ENCODE measurements at regions not wholly inside any gene's neighbourhood (a gene's known extent, or its start where the extent isn't known, plus 50 kb on each side); places are given as distances from the start of the nearest gene placed in this dataset.

GRCh38 chr6:133629970-133630369 lies 258.9 kb upstream of the TCF21 start:
- CTCF ChIA-PET (ENCODE audit: low intra/inter-chr PET ratio) = no interaction called here
- intact Hi-C loops (cut with micrococcal nuclease) = no loop called here
- H3K79me2 ChIP-seq (ENCODE audit: control insufficient read depth, insufficient read depth, low read length) = no peaks in the 10 kb centered on the region
- no peak for DNase-seq (ENCODE audit: extremely low read depth in 1 of 4, low spot score in 3 of 4)
- in situ Hi-C loops (cut with MboI) = no loop called here
- no peak for ATAC-seq
- no peak overlapping the region for H2AFZ ChIP-seq (ENCODE audit: low read depth, low read length)
- POLR2A ChIA-PET = no interaction called here
- H3K9ac ChIP-seq (ENCODE audit: insufficient read depth in 1 of 2, low read depth in 2 of 2, low read length in 2 of 2) = no peak overlapping the region
- no peak overlapping the region for H3K4me3 ChIP-seq
- TF ChIP-seq ZNF717 (CRISPR knock-in tag; IDR thresholded peaks at IDR 0.05) = no peak
- no peak for TF ChIP-seq SMAD1 (IDR thresholded peaks at IDR 0.05; ENCODE audit: low read depth, low read length, partially characterized antibody)
- no peak for TF ChIP-seq PHTF2 (CRISPR knock-in tag; IDR thresholded peaks at IDR 0.05)
- no peak for TF ChIP-seq ZNF282 (CRISPR knock-in tag; IDR thresholded peaks at IDR 0.05)
- TF ChIP-seq, protein P1, sequence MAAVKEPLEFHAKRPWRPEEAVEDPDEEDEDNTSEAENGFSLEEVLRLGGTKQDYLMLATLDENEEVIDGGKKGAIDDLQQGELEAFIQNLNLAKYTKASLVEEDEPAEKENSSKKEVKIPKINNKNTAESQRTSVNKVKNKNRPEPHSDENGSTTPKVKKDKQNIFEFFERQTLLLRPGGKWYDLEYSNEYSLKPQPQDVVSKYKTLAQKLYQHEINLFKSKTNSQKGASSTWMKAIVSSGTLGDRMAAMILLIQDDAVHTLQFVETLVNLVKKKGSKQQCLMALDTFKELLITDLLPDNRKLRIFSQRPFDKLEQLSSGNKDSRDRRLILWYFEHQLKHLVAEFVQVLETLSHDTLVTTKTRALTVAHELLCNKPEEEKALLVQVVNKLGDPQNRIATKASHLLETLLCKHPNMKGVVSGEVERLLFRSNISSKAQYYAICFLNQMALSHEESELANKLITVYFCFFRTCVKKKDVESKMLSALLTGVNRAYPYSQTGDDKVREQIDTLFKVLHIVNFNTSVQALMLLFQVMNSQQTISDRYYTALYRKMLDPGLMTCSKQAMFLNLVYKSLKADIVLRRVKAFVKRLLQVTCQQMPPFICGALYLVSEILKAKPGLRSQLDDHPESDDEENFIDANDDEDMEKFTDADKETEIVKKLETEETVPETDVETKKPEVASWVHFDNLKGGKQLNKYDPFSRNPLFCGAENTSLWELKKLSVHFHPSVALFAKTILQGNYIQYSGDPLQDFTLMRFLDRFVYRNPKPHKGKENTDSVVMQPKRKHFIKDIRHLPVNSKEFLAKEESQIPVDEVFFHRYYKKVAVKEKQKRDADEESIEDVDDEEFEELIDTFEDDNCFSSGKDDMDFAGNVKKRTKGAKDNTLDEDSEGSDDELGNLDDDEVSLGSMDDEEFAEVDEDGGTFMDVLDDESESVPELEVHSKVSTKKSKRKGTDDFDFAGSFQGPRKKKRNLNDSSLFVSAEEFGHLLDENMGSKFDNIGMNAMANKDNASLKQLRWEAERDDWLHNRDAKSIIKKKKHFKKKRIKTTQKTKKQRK (IDR thresholded peaks at IDR 0.05; ENCODE audit: borderline replicate concordance, low read depth, low read length) = no peak
- TF ChIP-seq CBX5 (IDR thresholded peaks at IDR 0.05; ENCODE audit: borderline replicate concordance, low read depth) = no peak
- TF ChIP-seq, protein P2, sequence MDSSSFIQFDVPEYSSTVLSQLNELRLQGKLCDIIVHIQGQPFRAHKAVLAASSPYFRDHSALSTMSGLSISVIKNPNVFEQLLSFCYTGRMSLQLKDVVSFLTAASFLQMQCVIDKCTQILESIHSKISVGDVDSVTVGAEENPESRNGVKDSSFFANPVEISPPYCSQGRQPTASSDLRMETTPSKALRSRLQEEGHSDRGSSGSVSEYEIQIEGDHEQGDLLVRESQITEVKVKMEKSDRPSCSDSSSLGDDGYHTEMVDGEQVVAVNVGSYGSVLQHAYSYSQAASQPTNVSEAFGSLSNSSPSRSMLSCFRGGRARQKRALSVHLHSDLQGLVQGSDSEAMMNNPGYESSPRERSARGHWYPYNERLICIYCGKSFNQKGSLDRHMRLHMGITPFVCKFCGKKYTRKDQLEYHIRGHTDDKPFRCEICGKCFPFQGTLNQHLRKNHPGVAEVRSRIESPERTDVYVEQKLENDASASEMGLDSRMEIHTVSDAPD (CRISPR knock-in tag; IDR thresholded peaks at IDR 0.05) = no peak
- TF ChIP-seq IRF2 (CRISPR knock-in tag; IDR thresholded peaks at IDR 0.05) = no peak
- no peak for TF ChIP-seq CHAMP1 (IDR thresholded peaks at IDR 0.05)
- no peak for TF ChIP-seq BDP1 (IDR thresholded peaks at IDR 0.05; ENCODE audit: insufficient read depth, insufficient read length)
- no peak for TF ChIP-seq ZNF77 (CRISPR knock-in tag; IDR thresholded peaks at IDR 0.05)
- no peaks in the 10 kb centered on the region for H4K20me1 ChIP-seq (replicated peaks; ENCODE audit: control insufficient read depth, insufficient read depth, low read length)
- H3K9me3 ChIP-seq (replicated peaks; ENCODE audit: control insufficient read depth, insufficient read depth, low read depth, low read length) = no peaks in the 10 kb centered on the region
- H3K4me2 ChIP-seq (ENCODE audit: insufficient read depth, low read length) = no peak overlapping the region
- no TSS peak for BruUV-seq (replicated peaks)
- H3K9me1 ChIP-seq (ENCODE audit: control insufficient read depth, insufficient read depth, low read length) = no peaks in the 10 kb centered on the region
- H3K27me3 ChIP-seq (ENCODE audit: control insufficient read depth in 2 of 2, insufficient read depth in 2 of 2, low read length in 2 of 2) = no peaks in the 10 kb centered on the region
- no peaks in the 10 kb centered on the region for H3K4me1 ChIP-seq (replicated peaks in 1 of 2; ENCODE audit: control insufficient read depth in 2 of 2, insufficient read depth in 2 of 2, low read length in 2 of 2)
- FAIRE-seq = no peak
- H3K36me3 ChIP-seq (ENCODE audit: control insufficient read depth, insufficient read depth, low read length) = no peaks in the 10 kb centered on the region
- no peak overlapping the region for H3K27ac ChIP-seq (ENCODE audit: extremely low read depth, low read depth, low read length)

All from K562 (cell line).